ENCODE measurements at regions not wholly inside any gene's neighbourhood (a gene's known extent, or its start where the extent isn't known, plus 50 kb on each side); places are given as distances from the start of the nearest gene placed in this dataset.

DNA sequence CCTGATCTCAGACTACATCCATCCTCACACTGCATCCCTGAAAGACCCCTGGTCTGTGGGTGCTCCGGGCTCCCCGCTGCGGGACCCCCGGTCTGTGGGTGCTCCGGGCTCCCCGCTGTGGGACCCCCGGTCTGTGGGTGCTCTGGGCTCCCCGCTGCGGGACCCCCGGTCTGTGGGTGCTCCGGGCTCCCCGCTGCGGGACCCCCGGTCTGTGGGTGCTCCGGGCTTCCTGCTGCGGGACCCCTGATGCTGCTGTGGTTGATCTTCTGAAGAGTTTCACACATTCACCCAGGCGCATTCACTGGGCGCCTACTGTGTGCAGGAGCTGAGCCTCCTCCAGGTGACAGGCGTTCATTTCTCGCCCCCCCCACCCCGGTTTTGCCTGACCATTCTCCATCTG is 162.7 kb upstream of the SALL3 start:
- DNase-seq (ENCODE audit: low read depth, low spot score) (no peak), FAIRE-seq (no peak)
- Histone ChIP-seq H4K20me1 (ENCODE audit: control insufficient read depth, extremely low read depth, insufficient read depth, low read length) (no peaks in the 10 kb centered on the region), H3K4me3 (ENCODE audit: control insufficient read depth in 2 of 3, extremely low read depth in 1 of 3, insufficient read depth in 2 of 3, low read depth in 1 of 3, low read length in 3 of 3) (no peak overlapping the region), H3K9me1 (ENCODE audit: control insufficient read depth, extremely low read depth, insufficient read depth, low read length) (no peaks in the 10 kb centered on the region), H3K4me1 (ENCODE audit: control insufficient read depth, extremely low read depth, insufficient read depth, low read length) (no peaks in the 10 kb centered on the region), H3K27me3 (ENCODE audit: control insufficient read depth, extremely low read depth, insufficient read depth, low read length) (no peaks in the 10 kb centered on the region), H3K79me2 (ENCODE audit: control insufficient read depth, insufficient read depth, low read length) (no peaks in the 10 kb centered on the region), H3K36me3 (ENCODE audit: control insufficient read depth in 2 of 2, extremely low read depth in 1 of 2, insufficient read depth in 2 of 2, low read length in 2 of 2) (no peaks in the 10 kb centered on the region), H3K9me3 (ENCODE audit: control insufficient read depth, low read depth, low read length) (peaks cover 5% of the 10 kb centered on the region), H2AFZ (ENCODE audit: control insufficient read depth, low read length) (no peak overlapping the region), H3K4me2 (ENCODE audit: control insufficient read depth, extremely low read depth, insufficient read depth, low read depth, low read length) (no peak overlapping the region), H3K9ac (ENCODE audit: control insufficient read depth, extremely low read depth, insufficient read depth, low read length) (no peak overlapping the region), H3K27ac (ENCODE audit: control insufficient read depth, insufficient read depth, low read length) (no peak overlapping the region)
- dilution Hi-C loops (cut with MboI; ENCODE audit: extremely low pct_ligation_motif_present, low sequenced_read_pairs): no loop called here
- TF ChIP-seq, protein P1, sequence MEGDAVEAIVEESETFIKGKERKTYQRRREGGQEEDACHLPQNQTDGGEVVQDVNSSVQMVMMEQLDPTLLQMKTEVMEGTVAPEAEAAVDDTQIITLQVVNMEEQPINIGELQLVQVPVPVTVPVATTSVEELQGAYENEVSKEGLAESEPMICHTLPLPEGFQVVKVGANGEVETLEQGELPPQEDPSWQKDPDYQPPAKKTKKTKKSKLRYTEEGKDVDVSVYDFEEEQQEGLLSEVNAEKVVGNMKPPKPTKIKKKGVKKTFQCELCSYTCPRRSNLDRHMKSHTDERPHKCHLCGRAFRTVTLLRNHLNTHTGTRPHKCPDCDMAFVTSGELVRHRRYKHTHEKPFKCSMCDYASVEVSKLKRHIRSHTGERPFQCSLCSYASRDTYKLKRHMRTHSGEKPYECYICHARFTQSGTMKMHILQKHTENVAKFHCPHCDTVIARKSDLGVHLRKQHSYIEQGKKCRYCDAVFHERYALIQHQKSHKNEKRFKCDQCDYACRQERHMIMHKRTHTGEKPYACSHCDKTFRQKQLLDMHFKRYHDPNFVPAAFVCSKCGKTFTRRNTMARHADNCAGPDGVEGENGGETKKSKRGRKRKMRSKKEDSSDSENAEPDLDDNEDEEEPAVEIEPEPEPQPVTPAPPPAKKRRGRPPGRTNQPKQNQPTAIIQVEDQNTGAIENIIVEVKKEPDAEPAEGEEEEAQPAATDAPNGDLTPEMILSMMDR (optimal IDR thresholded peaks at IDR 0.05 in 1 of 3, IDR thresholded peaks at IDR 0.05 in 1 of 3, conservative IDR thresholded peaks at IDR 0.05 in 1 of 3; ENCODE audit: extremely low read depth in 1 of 3, insufficient read depth in 2 of 3, low read length in 3 of 3): no peak
- no peak for TF ChIP-seq EZH2 (IDR thresholded peaks at IDR 0.05; ENCODE audit: low read length)

DNA sequence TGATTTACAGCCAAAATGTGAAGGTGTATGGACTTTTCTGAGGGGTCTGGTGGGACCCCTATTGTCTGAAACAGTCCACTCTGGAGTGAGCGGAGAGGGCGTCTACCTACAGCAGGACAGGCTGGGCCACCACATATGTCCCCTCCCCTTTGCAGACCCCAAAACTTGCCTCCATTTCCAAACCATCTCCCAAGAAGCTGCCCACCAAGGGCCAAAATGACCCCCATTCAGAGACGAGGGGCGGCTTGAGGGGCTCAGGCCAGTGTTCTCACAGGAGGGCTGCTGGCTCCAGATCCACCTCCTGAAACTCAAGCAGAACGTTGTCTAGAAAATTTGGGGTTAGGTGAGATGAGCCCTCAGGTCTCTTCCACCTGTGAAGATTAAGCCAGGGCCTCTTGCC is 161.1 kb upstream of the SALL3 start:
- Histone ChIP-seq H3K9me1 (ENCODE audit: control insufficient read depth, extremely low read depth, insufficient read depth, low read length) (no peaks in the 10 kb centered on the region), H3K36me3 (ENCODE audit: control insufficient read depth in 2 of 2, extremely low read depth in 1 of 2, insufficient read depth in 2 of 2, low read length in 2 of 2) (no peaks in the 10 kb centered on the region), H3K9ac (ENCODE audit: control insufficient read depth, extremely low read depth, insufficient read depth, low read length) (no peak overlapping the region), H3K9me3 (ENCODE audit: control insufficient read depth, low read depth, low read length) (peaks cover 2% of the 10 kb centered on the region), H3K4me1 (ENCODE audit: control insufficient read depth, extremely low read depth, insufficient read depth, low read length) (no peaks in the 10 kb centered on the region), H3K4me2 (ENCODE audit: control insufficient read depth, extremely low read depth, insufficient read depth, low read depth, low read length) (no peak overlapping the region), H3K27me3 (ENCODE audit: control insufficient read depth, extremely low read depth, insufficient read depth, low read length) (no peaks in the 10 kb centered on the region), H3K4me3 (ENCODE audit: control insufficient read depth in 2 of 3, extremely low read depth in 1 of 3, insufficient read depth in 2 of 3, low read depth in 1 of 3, low read length in 3 of 3) (no peak overlapping the region), H4K20me1 (ENCODE audit: control insufficient read depth, extremely low read depth, insufficient read depth, low read length) (no peaks in the 10 kb centered on the region), H3K27ac (ENCODE audit: control insufficient read depth, insufficient read depth, low read length) (no peak overlapping the region), H2AFZ (ENCODE audit: control insufficient read depth, low read length) (no peak overlapping the region), H3K79me2 (ENCODE audit: control insufficient read depth, insufficient read depth, low read length) (no peaks in the 10 kb centered on the region)
- dilution Hi-C loops (cut with MboI; ENCODE audit: extremely low pct_ligation_motif_present, low sequenced_read_pairs): no loop called here
- TF ChIP-seq EZH2 (IDR thresholded peaks at IDR 0.05; ENCODE audit: low read length): no peak
- TF ChIP-seq, protein P1 (optimal IDR thresholded peaks at IDR 0.05 in 1 of 3, IDR thresholded peaks at IDR 0.05 in 1 of 3, conservative IDR thresholded peaks at IDR 0.05 in 1 of 3; ENCODE audit: extremely low read depth in 1 of 3, insufficient read depth in 2 of 3, low read length in 3 of 3): no peak
- no peak for FAIRE-seq
- DNase-seq (ENCODE audit: low read depth, low spot score): no peak

Data from keratinocyte (primary cell).